Neural progenitor cell (in vitro differentiated cells): ENCODE measurements at regions not wholly inside any gene's neighbourhood (a gene's known extent, or its start where the extent isn't known, plus 50 kb on each side); places are given as distances from the start of the nearest gene placed in this dataset.

Experiments used
- CTCF ChIP-seq: fragments of 200-600 bp; sonication (generic); IDR thresholded peaks from 2 replicates; pipeline ENCODE4 v1.5.1; 2017; ENCODE audit warnings: antibody characterized with exemption, mild to moderate bottlenecking
- EZH2 ChIP-seq: fragments of 200-600 bp; sonication (generic); IDR thresholded peaks from 2 replicates; pipeline ENCODE4 v1.6.1; 2017; ENCODE audit warnings: antibody characterized with exemption, mild to moderate bottlenecking, moderate library complexity
- EZH2phosphoT487 ChIP-seq: fragments of 200-600 bp; sonication (generic); IDR thresholded peaks from 2 replicates; pipeline ENCODE4 v1.6.1; 2017; ENCODE audit warnings: antibody characterized with exemption

GRCh38 chr12:118682656-118683055, 298.7 kb upstream of the SRRM4 start:
- no peak for TF ChIP-seq CTCF
- no peak for TF ChIP-seq EZH2
- TF ChIP-seq EZH2phosphoT487 = no peak
